ENCODE measurements at regions not wholly inside any gene's neighbourhood (a gene's known extent, or its start where the extent isn't known, plus 50 kb on each side); places are given as distances from the start of the nearest gene placed in this dataset.
"Not testable (repeated sequence)": the region's sequence is repeated elsewhere in the genome, so short reads cannot be mapped to it uniquely, and the experiment has no call there.

DNA sequence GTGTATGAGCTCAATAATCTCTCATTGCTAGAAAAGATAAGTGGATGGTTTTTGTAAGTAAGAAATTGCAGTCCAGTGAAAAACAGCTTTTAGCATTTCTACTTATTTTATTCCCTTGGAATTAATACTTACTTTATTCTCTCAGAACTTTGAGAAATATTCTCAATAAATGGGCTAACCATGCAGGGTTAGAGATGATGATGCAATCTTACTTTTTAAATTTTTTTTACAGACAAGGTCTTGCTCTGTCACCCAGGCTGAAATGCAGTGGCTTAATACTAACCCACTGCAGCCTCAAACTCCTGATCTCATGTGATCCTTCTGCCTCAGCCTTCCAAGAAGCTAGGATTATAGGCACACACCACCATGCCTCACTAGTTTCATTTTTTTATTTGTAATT, 440.8 kb upstream of the ZP4 start:
- peaks cover 0 to 5% of the 10 kb centered on the region in 2 donors for H3K36me3 Mint-ChIP-seq (ENCODE audit: insufficient read depth in 2 of 2)
- no peak for ATAC-seq (replicated peaks in 1 of 2)

DNA sequence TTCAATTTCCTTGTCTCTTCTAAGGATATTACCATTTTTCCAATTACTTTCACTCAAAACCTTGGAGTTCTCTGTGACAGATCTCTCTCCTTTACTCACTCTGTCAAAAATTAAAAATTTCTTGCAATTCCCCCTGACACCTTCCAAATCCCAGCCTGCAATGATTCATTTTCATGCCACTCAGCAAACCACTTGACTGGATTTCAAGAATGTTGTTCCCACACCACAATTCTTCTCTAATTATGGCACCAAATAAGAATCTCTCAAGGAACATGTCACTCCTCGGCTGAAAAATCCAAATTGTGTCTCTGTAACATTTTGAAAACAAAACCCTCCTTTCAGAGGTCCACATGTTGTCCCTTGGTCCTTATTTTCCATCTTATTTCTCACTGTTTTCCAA, 438.9 kb upstream of the ZP4 start:
- Mint-ChIP-seq H3K4me3 (no peak overlapping the region), H3K27me3 (ENCODE audit: low read depth) (no peaks in the 10 kb centered on the region), H3K27ac (no peak overlapping the region), H3K36me3 (ENCODE audit: insufficient read depth in 2 of 2) (peaks cover 0 to 7% of the 10 kb centered on the region in 2 donors), H3K9me3 (peaks cover 0 to 7% of the 10 kb centered on the region in 2 donors), H3K4me1 (ENCODE audit: low read depth) (no peaks in the 10 kb centered on the region)
- ATAC-seq (replicated peaks in 1 of 2) (no peak), DNase-seq (no peak)

More for the DNA sequence above, 440.8 kb upstream of the ZP4 start:
- Mint-ChIP-seq H3K4me1 (ENCODE audit: low read depth) (no peaks in the 10 kb centered on the region), H3K9me3 (peaks cover 0 to 7% of the 10 kb centered on the region in 2 donors), H3K27ac (no peak overlapping the region), H3K4me3 (no peak overlapping the region), H3K27me3 (ENCODE audit: low read depth) (no peaks in the 10 kb centered on the region)
- no peak for DNase-seq

GRCh38 chr1:238327033-238327432, 436.3 kb upstream of the ZP4 start:
- not testable (repeated sequence) for H3K27me3 Mint-ChIP-seq (ENCODE audit: low read depth); ATAC-seq (replicated peaks in 1 of 2); H3K4me3 Mint-ChIP-seq; H3K27ac Mint-ChIP-seq; DNase-seq; H3K4me1 Mint-ChIP-seq (ENCODE audit: low read depth); H3K36me3 Mint-ChIP-seq (ENCODE audit: insufficient read depth in 2 of 2)
- H3K9me3 Mint-ChIP-seq: peaks cover 4 to 10% of the 10 kb centered on the region in 2 donors

DNA sequence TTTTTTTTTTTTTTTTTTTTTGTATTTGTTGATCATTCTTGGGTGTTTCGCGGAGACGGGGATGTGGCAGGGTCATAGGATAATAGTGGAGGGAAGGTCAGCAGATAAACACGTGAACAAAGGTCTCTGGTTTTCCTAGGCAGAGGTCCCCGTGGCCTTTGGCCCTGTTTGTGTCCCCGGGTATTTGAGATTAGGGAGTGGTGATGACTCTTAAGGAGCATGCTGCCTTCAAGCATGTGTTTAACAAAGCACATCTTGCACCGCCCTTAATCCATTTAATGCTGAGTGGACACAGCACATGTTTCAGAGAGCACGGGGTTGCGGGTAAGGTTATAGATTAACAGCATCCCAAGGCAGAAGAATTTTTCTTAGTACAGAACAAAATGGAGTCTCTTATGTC, 435.8 kb upstream of the ZP4 start:
- DNase-seq; H3K27me3 Mint-ChIP-seq (ENCODE audit: low read depth); H3K4me3 Mint-ChIP-seq; ATAC-seq (replicated peaks in 1 of 2); H3K36me3 Mint-ChIP-seq (ENCODE audit: insufficient read depth in 2 of 2); H3K4me1 Mint-ChIP-seq (ENCODE audit: low read depth); H3K27ac Mint-ChIP-seq: not testable (repeated sequence)
- H3K9me3 Mint-ChIP-seq: peaks cover 7 to 10% of the 10 kb centered on the region in 2 donors

GRCh38 chr1:238324211-238324864, 433.6 kb upstream of the ZP4 start:
- ATAC-seq (replicated peaks in 1 of 2) (no peak), DNase-seq (no peak)
- H3K9me3 Mint-ChIP-seq: peaks cover 8 to 10% of the 10 kb centered on the region in 2 donors
- H3K4me1 Mint-ChIP-seq (ENCODE audit: low read depth): no peaks in the 10 kb centered on the region
- no peaks in the 10 kb centered on the region for H3K27me3 Mint-ChIP-seq (ENCODE audit: low read depth)
- no peak overlapping the region for H3K27ac Mint-ChIP-seq
- H3K4me3 Mint-ChIP-seq: no peak overlapping the region
- H3K36me3 Mint-ChIP-seq (ENCODE audit: insufficient read depth in 2 of 2): peaks cover 0 to 7% of the 10 kb centered on the region in 2 donors

- H3K36me3 Mint-ChIP-seq (ENCODE audit: insufficient read depth in 2 of 2): peaks cover 0 to 7% of the 10 kb centered on the region in 2 donors
- no peak for ATAC-seq (replicated peaks in 1 of 2)
These were observed 432.8 kb upstream of the ZP4 start for GRCh38 chr1:238323490-238323889.

DNA sequence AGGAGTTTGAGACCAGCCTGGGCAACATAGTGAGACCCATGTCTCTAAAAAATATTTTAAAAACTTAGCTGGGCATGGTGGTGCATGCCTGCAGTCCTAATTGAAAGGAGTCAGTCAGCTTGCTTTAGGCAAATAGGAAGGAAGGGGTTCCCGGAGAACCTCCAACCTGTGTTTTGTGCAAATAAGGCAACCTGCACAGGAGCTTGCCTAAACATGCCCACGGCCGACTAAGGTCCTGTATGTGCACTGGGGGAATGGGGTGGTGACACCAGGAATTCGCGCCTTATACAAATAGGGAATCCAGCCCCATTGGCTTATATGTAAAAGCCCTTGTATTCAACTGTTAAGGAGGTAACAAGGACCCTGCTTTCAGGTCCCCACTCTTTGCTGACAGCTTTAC, 429.2 kb upstream of the ZP4 start:
- H3K4me3 Mint-ChIP-seq: no peak overlapping the region
- H3K4me1 Mint-ChIP-seq (ENCODE audit: low read depth): no peaks in the 10 kb centered on the region
- ATAC-seq (replicated peaks in 1 of 2) (no peak), DNase-seq (no peak)
- peaks cover 9 to 12% of the 10 kb centered on the region in 2 donors for H3K9me3 Mint-ChIP-seq
- H3K36me3 Mint-ChIP-seq (ENCODE audit: insufficient read depth in 2 of 2): no peaks in the 10 kb centered on the region
- no peak overlapping the region for H3K27ac Mint-ChIP-seq
- H3K27me3 Mint-ChIP-seq (ENCODE audit: low read depth): no peaks in the 10 kb centered on the region

More at GRCh38 chr1:238323490-238323889, 432.8 kb upstream of the ZP4 start:
- no peak for DNase-seq
- peaks cover 8 to 10% of the 10 kb centered on the region in 2 donors for H3K9me3 Mint-ChIP-seq
- H3K4me1 Mint-ChIP-seq (ENCODE audit: low read depth): no peaks in the 10 kb centered on the region
- no peak overlapping the region for H3K4me3 Mint-ChIP-seq
- no peaks in the 10 kb centered on the region for H3K27me3 Mint-ChIP-seq (ENCODE audit: low read depth)
- H3K27ac Mint-ChIP-seq: no peak overlapping the region

DNA sequence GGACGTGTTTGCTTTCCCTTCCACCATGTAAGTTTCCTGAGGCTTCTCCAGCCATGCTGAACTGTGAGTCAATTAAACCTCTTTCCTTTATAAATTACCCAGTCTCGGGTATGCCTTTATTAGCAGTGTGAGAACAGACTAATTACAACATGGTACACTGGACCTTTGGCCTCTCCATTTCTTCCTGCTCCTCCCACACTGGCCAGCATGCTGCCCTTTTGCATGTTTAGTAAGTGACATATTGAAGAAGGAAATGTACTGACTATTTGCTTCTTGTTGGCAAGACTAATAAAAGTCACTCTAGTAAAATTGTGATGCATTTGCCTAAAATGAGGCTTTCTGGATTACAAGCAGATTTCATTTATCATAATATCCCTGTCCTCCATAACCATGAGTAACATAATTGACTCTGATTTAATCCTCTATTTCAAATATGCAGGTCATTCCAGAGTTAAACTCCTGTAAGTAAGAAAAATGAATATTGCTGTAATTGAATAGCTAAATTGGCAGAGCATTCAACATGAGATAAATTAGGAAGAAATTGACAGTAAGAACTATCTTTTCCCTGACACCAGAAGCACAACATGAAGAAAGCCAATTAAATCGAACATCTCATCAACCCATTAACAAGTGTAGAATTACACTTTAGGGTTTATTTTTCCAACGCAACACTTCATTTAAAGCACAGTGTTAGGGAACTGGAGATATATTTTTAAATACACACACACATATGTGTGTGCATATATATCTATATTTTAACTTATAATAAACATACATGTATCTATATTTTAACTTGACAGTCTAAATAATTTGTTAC, 427.8 kb upstream of the ZP4 start:
- no peaks in the 10 kb centered on the region for H3K36me3 Mint-ChIP-seq (ENCODE audit: insufficient read depth in 2 of 2)
- peaks cover 8 to 10% of the 10 kb centered on the region in 2 donors for H3K9me3 Mint-ChIP-seq
- DNase-seq (no peak), ATAC-seq (replicated peaks in 1 of 2) (no peak)
- no peaks in the 10 kb centered on the region for H3K27me3 Mint-ChIP-seq (ENCODE audit: low read depth)
- H3K4me1 Mint-ChIP-seq (ENCODE audit: low read depth): no peaks in the 10 kb centered on the region
- H3K27ac Mint-ChIP-seq: no peak overlapping the region
- H3K4me3 Mint-ChIP-seq: no peak overlapping the region

DNA sequence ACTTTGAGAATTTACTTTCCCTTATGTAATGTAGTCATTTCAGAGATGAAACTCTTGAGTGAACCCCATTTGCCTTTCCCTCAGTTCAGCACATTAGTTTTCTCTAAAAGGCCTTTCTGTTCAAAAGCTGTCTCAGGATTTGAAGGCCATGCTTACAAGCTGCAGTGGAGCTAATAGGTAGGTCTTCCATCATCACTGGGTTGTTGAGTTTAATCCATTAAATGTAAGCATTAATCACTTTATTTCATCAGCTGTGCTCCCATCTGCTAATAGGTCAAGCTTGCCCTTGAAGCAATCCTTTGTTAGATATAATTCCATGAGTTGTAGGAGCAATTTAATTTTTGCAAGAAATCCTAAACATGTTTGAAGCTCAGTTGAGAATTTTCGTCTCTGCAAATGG, 422.2 kb upstream of the ZP4 start:
- H3K9me3 Mint-ChIP-seq: peaks cover 7 to 10% of the 10 kb centered on the region in 2 donors
- H3K27me3 Mint-ChIP-seq (ENCODE audit: low read depth): no peaks in the 10 kb centered on the region
- no peak for DNase-seq
- no peaks in the 10 kb centered on the region for H3K4me1 Mint-ChIP-seq (ENCODE audit: low read depth)
- no peak overlapping the region for H3K27ac Mint-ChIP-seq
- no peak overlapping the region for H3K4me3 Mint-ChIP-seq
- no peaks in the 10 kb centered on the region for H3K36me3 Mint-ChIP-seq (ENCODE audit: insufficient read depth in 2 of 2)
- no peak for ATAC-seq (replicated peaks in 1 of 2)

- Mint-ChIP-seq H3K4me3 (no peak overlapping the region), H3K9me3 (peaks cover 7 to 10% of the 10 kb centered on the region in 2 donors), H3K36me3 (ENCODE audit: insufficient read depth in 2 of 2) (no peaks in the 10 kb centered on the region), H3K4me1 (ENCODE audit: low read depth) (no peaks in the 10 kb centered on the region), H3K27me3 (ENCODE audit: low read depth) (no peaks in the 10 kb centered on the region), H3K27ac (no peak overlapping the region)
- ATAC-seq (replicated peaks in 1 of 2) (no peak), DNase-seq (no peak)
These were observed 415.7 kb upstream of the ZP4 start for GRCh38 chr1:238306411-238306810.

DNA sequence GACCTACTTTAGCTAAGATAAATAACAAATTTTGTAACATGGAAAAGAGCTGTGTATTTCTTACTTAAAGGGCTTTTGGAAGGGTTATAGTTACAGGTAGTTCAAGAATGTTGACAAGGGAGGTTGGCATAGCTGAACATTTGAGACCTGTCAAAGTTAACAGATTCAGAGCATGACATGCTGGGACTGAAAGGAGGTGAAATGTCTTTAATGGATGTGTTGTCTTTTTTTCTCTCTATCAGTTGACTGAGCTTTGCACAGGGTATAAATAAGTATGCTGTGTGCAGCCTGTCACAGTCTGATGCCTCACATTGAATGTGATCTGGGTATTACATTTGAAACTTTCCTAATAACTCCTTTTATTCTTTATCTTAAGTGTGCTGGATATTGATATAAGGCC, 411.9 kb upstream of the ZP4 start:
- ATAC-seq (replicated peaks in 1 of 2): no peak
- H3K27me3 Mint-ChIP-seq (ENCODE audit: low read depth): no peaks in the 10 kb centered on the region
- no peaks in the 10 kb centered on the region for H3K4me1 Mint-ChIP-seq (ENCODE audit: low read depth)
- H3K9me3 Mint-ChIP-seq: peaks cover 5 to 9% of the 10 kb centered on the region in 2 donors
- DNase-seq: no peak
- no peak overlapping the region for H3K27ac Mint-ChIP-seq
- no peaks in the 10 kb centered on the region for H3K36me3 Mint-ChIP-seq (ENCODE audit: insufficient read depth in 2 of 2)
- H3K4me3 Mint-ChIP-seq: no peak overlapping the region

GRCh38 chr1:238296371-238296770, 405.6 kb upstream of the ZP4 start:
- Mint-ChIP-seq H3K36me3 (ENCODE audit: insufficient read depth in 2 of 2) (no peaks in the 10 kb centered on the region), H3K27ac (no peak overlapping the region), H3K27me3 (ENCODE audit: low read depth) (no peaks in the 10 kb centered on the region), H3K4me1 (ENCODE audit: low read depth) (no peaks in the 10 kb centered on the region), H3K9me3 (peaks cover 3 to 4% of the 10 kb centered on the region in 2 donors), H3K4me3 (no peak overlapping the region)
- DNase-seq (no peak), ATAC-seq (replicated peaks in 1 of 2) (no peak)

GRCh38 chr1:238293075-238293474, 402.4 kb upstream of the ZP4 start:
- ATAC-seq (replicated peaks in 1 of 2) (no peak), DNase-seq (no peak)
- Mint-ChIP-seq H3K4me1 (ENCODE audit: low read depth) (no peaks in the 10 kb centered on the region), H3K27ac (no peak overlapping the region), H3K27me3 (ENCODE audit: low read depth) (no peaks in the 10 kb centered on the region), H3K36me3 (ENCODE audit: insufficient read depth in 2 of 2) (no peaks in the 10 kb centered on the region), H3K9me3 (peaks cover 3 to 7% of the 10 kb centered on the region in 2 donors), H3K4me3 (no peak overlapping the region)

Measured in activated T-cell treated with anti-CD3 and anti-CD28 coated beads, Interleukin-2, amount 50 U/mL, for 72 hours (primary cell).